GM12891 (cell line): ENCODE measurements at regions not wholly inside any gene's neighbourhood (a gene's known extent, or its start where the extent isn't known, plus 50 kb on each side); places are given as distances from the start of the nearest gene placed in this dataset.
A peak's percentile ranks its signal among the peaks of the same experiment; 100 is the strongest.

ENCODE experiments used
- DNase-seq: peaks from one replicate; pipeline ENCODE4 v3.0.0; 2011; ENCODE audit warnings: low spot score; ENCODE audit not compliant: insufficient read length
- FAIRE-seq: peaks from 2 replicates; lab custom pipeline; 2011; peaks lifted over from hg19 to GRCh38; lab: Jason Lieb, UNC
- PAX5 ChIP-seq: IDR thresholded peaks from 2 replicates; pipeline ENCODE4 v1.6.1; 2011; ENCODE audit warnings: low read length, moderate library complexity, mild to moderate bottlenecking; ENCODE audit not compliant: insufficient read depth, severe bottlenecking
- POLR2A ChIP-seq: IDR thresholded peaks from 2 replicates; pipeline ENCODE4 v1.6.1; 2011; ENCODE audit warnings: low read depth, low read length, control low read depth
- POLR2AphosphoS5 ChIP-seq: IDR thresholded peaks from 2 replicates; pipeline ENCODE4 v1.6.1; 2011; ENCODE audit warnings: low read depth, low read length, control low read depth
- POU2F2 ChIP-seq: IDR thresholded peaks from 2 replicates; pipeline ENCODE4 v1.6.1; 2011; ENCODE audit warnings: low read depth, mild to moderate bottlenecking, control low read depth, low read length, moderate library complexity
- SPI1 ChIP-seq: IDR thresholded peaks from 2 replicates; pipeline ENCODE4 v1.6.1; 2011; ENCODE audit warnings: low read depth, low read length, control low read depth
- TAF1 ChIP-seq: IDR thresholded peaks from 2 replicates; pipeline ENCODE4 v1.6.1; 2011; ENCODE audit warnings: low read depth, low read length, control low read depth

GRCh38 chr9:127553793-127554192, 58.3 kb upstream of the STXBP1 start:
- no peak for DNase-seq
- FAIRE-seq: no peak
- TF ChIP-seq SPI1 (no peak), TAF1 (no peak), POU2F2 (no peak), PAX5 (no peak), POLR2A (no peak), POLR2AphosphoS5 (no peak)

DNA sequence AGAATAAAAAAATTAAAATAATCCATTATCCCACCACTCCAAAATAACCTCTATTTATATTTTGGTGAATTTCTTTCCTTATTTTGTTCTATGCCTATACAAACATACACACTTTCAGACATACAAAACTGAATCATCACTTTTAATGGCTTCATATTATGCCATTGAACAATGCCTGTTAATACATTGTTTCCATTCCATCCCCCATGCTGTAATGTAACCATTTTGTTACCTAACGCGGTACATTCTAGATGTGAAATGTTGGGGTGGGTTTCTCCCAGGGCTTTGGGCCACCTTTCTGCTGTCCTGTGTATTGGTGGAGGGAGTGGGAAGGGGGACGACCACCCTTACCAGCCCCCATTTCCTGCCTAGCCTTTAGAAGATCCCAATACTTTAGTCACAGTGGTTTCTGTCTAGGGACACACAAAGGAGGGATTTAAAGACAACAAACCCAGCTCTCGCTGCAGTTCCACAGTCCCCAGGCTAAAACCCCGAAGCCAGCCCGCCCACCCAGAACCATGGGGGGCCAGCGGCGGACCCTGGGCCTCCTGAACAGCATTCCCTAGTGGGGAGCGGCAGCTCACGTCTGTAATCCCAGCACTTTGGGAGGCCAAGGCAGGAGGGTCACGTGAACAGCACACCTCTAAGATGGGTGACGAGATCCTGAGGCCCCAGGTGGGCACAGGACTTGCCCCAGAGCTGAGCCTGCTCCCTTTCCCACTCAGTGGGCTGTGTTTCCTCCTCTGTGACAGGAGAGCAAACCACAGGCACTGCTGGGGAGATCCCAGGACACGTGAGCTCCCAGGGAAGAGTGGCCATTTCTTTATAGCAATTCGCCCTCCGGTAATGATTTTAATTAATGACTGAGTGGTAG, 56.9 kb upstream of the STXBP1 start:
- no peak for FAIRE-seq
- no peak for DNase-seq
- TF ChIP-seq POU2F2 (no peak), SPI1 (no peak), TAF1 (no peak)

GRCh38 chr9:127555840-127556820, 55.9 kb upstream of the STXBP1 start:
- DNase-seq: no peak
- peak; percentile 88 for FAIRE-seq
- TF ChIP-seq POLR2AphosphoS5 (no peak), POU2F2 (no peak), SPI1 (no peak), POLR2A (no peak), TAF1 (no peak), PAX5 (no peak)

DNA sequence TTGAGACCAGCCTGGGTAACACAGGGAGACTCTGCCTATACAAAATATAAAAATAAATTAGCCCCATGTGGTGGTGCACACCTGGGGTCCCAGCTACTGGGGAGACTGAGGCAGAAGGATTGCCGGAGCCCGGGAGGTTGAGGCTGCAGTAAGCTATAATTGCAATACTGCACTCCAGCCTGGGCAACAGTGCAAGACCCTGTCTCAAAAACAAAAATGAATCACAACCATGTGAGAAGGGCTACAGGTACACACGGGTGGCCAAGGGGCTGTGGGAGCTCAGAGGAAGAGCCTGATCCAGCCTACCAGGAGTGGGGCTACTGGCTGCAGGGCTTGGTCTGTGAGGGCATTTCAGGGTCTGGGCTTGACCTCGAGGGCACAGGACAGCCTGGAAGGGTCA, 55.2 kb upstream of the STXBP1 start:
- no peak for DNase-seq
- FAIRE-seq: no peak
- TF ChIP-seq POU2F2: no peak
- TF ChIP-seq POLR2AphosphoS5: no peak
- no peak for TF ChIP-seq POLR2A
- TF ChIP-seq TAF1: no peak
- TF ChIP-seq PAX5: no peak
- no peak for TF ChIP-seq SPI1

DNA sequence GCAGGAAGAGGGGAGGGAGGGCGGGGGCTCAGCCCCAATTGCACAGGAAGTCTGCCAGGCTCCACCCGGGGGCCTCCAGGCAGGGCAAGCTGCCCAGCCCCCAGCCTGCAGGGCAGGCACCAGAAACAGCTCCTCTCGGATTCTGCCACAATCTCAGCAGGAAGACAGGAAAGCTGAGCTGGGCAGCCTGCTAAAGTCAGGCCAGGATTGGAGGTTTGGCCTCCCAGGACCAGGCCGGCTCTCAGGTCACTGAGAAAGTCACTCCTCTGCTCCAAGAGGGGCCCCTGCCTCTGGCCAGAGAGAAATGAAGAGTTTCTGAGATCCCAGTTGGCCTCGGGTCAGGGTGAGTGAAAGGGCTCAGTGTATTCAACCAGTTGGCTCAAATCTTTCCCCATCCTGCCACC, 54.6 kb upstream of the STXBP1 start:
- TF ChIP-seq PAX5 (no peak), POU2F2 (no peak), POLR2A (no peak), SPI1 (no peak), POLR2AphosphoS5 (no peak), TAF1 (no peak)
- DNase-seq: no peak
- no peak for FAIRE-seq

DNA sequence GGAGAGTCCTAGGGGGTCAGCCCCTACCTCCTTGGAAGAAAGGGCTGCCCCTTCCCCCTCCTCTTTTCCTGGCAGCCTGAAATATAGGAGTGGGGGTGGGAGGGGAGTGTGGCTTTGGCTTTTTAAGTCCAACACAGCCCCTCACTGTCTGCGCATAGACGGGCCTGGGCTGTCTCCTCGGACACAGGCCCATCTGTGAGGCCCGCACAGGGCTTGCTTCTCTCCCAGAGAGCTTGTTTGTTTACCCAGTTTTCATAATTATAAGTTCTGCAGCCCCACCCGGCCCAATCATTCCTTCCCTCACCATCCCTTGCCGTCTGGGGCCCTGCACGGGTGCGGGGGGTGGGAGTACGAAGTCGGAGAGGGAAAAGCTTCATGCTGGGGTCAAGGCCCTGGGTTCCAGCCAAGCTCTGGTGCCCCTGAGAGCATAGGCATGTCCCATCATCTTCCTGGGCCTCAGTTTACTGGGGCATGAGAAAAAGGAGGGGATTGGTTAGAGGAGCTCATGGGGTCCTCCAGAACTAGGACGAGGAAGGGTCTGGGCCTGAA, 54.0 kb upstream of the STXBP1 start:
- TF ChIP-seq PAX5 (no peak), POLR2AphosphoS5 (no peak), POLR2A (no peak), TAF1 (no peak), SPI1 (no peak), POU2F2 (no peak)
- FAIRE-seq (no peak), DNase-seq (no peak)

DNA sequence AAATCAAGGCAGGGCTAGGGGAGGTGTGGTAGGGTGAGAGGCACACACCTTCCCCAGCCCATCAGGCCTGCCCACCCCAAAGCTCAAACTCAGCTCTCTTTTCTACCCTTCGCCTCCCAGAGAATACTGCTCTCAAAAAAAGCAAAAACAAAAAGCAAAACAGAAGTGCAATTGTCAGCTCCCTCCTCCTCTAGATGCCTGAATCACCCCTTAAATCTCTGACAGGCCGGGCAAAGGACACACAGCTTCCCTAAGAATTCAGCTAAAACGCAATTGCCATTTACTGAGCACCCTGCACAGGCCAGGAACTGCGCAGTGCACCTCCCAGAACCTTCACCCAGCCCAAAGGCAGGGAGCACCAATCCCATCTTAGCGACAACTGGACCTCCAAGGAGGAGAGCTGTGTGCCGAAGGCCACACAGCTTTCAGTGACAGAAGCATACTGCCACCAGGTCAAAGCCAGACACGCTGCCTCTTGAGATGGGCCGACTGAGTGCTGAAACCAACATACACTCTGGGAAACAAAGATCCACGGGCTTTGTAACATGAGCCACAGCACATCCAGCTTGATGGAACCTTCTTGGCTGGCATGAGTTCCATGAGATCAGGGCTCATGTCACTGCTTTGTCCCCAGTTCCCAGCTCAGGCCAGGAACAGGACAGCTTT, 53.4 kb upstream of the STXBP1 start:
- DNase-seq (no peak), FAIRE-seq (no peak)
- TF ChIP-seq POLR2A (no peak), POLR2AphosphoS5 (no peak), TAF1 (no peak), POU2F2 (no peak), PAX5 (no peak), SPI1 (no peak)

GRCh38 chr9:127559247-127559680, 52.8 kb upstream of the STXBP1 start:
- TF ChIP-seq PAX5 (no peak), POLR2AphosphoS5 (no peak), SPI1 (no peak), TAF1 (no peak), POU2F2 (no peak), POLR2A (no peak)
- no peak for FAIRE-seq

More at GRCh38 chr9:127559247-127559680, 52.8 kb upstream of the STXBP1 start:
- DNase-seq: no peak
